H1 (cell line): ENCODE measurements at regions not wholly inside any gene's neighbourhood (a gene's known extent, or its start where the extent isn't known, plus 50 kb on each side); places are given as distances from the start of the nearest gene placed in this dataset.

Experiments used
- CTCF ChIA-PET: fragments of 300-600 bp; sonication (Branson Sonifier 250); formaldehyde crosslinking; loops from one replicate; lab custom pipeline; 2021; ENCODE audit not compliant: partially characterized antibody; lab: Charles Lee
- POLR2A ChIA-PET: fragments of 300-600 bp; sonication (Branson Sonifier 250); formaldehyde crosslinking; loops from one replicate; lab custom pipeline; 2021; ENCODE audit warnings: inconsistent platforms; ENCODE audit not compliant: partially characterized antibody; lab: Charles Lee
- DNase-seq, 2 experiments: peaks; one replicate each; pipeline versions ENCODE4 v3.0.0 to v3.0.0-alpha.2; 2010 to 2022; ENCODE audit warnings: low spot score in 2 of 2, low read depth in 1 of 2, mixed read lengths in 1 of 2
- FAIRE-seq: peaks from 2 replicates; lab custom pipeline; 2011; peaks lifted over from hg19 to GRCh38; lab: Jason Lieb, UNC
- H2AFZ ChIP-seq: 2 replicates; pipeline ENCODE4 v1.8.1; 2012; ENCODE audit warnings: low read length, inconsistent platforms
- H2AK5ac ChIP-seq: 2 replicates; pipeline ENCODE4 v1.6.1; 2013; ENCODE audit warnings: low read depth, low read length
- H2BK120ac ChIP-seq: replicated peaks from 2 replicates; pipeline ENCODE3; 2013; ENCODE audit warnings: low read depth, low read length, inconsistent platforms
- H2BK12ac ChIP-seq: 2 replicates; pipeline ENCODE4 v1.6.1; 2013; ENCODE audit warnings: low read depth, low read length
- H2BK15ac ChIP-seq: 2 replicates; pipeline ENCODE4 v1.6.1; 2013; ENCODE audit warnings: low read length
- H2BK20ac ChIP-seq: 2 replicates; pipeline ENCODE4 v1.6.1; 2013; ENCODE audit warnings: low read length
- H2BK5ac ChIP-seq: 2 replicates; pipeline ENCODE4 v1.6.1; 2013; ENCODE audit warnings: low read depth, low read length
- H3K14ac ChIP-seq: 2 replicates; pipeline ENCODE4 v1.6.1; 2013; ENCODE audit warnings: inconsistent platforms; ENCODE audit not compliant: insufficient read length
- H3K18ac ChIP-seq: 2 replicates; pipeline ENCODE4 v1.6.1; 2013; ENCODE audit warnings: low read length; ENCODE audit errors: extremely low read depth
- H3K23ac ChIP-seq: 2 replicates; pipeline ENCODE4 v1.6.1; 2013; ENCODE audit warnings: inconsistent platforms; ENCODE audit not compliant: insufficient read length
- H3K23me2 ChIP-seq: 2 replicates; pipeline ENCODE4 v1.6.1; 2013; ENCODE audit warnings: low read depth, low read length
- H3K27ac ChIP-seq: 2 replicates; pipeline ENCODE4 v1.6.1; 2011; ENCODE audit warnings: low read depth, low read length, inconsistent platforms
- H3K27me3 ChIP-seq, 4 experiments: replicated peaks in 1 of 4; 1 replicate in 1 of 4; 2 replicates in 3 of 4; pipeline versions ENCODE4 v1.6.1 to v1.8.1; 2011 to 2013; ENCODE audit warnings: low read length in 3 of 4, mild to moderate bottlenecking in 3 of 4, inconsistent platforms in 2 of 4, mixed read lengths in 2 of 4, moderate library complexity in 1 of 4; ENCODE audit not compliant: control insufficient read depth in 3 of 4, insufficient read depth in 3 of 4; ENCODE audit errors: extremely low read depth in 1 of 4
- H3K36me3 ChIP-seq, 4 experiments: 2 replicates each; pipeline versions ENCODE4 v1.6.1 to v1.8.1; 2011 to 2013; ENCODE audit warnings: mild to moderate bottlenecking in 4 of 4, low read length in 3 of 4, moderate library complexity in 2 of 4, control low read depth in 1 of 4, inconsistent platforms in 1 of 4; ENCODE audit not compliant: insufficient read depth in 4 of 4, control insufficient read depth in 2 of 4
- H3K4ac ChIP-seq: replicated peaks from 2 replicates; pipeline ENCODE3; 2013; ENCODE audit warnings: low read length, low read depth, mixed read lengths, inconsistent platforms; ENCODE audit not compliant: insufficient read length
- H3K4me1 ChIP-seq, 4 experiments: replicated peaks in 1 of 4; 1 replicate in 1 of 4; 2 replicates in 3 of 4; pipeline versions ENCODE4 v1.6.1 to v1.8.1; 2011 to 2013; ENCODE audit warnings: low read length in 3 of 4, inconsistent platforms in 2 of 4, mixed read lengths in 1 of 4; ENCODE audit not compliant: insufficient read depth in 4 of 4, control insufficient read depth in 3 of 4
- H3K4me2 ChIP-seq, 2 experiments: 2 replicates each; pipeline versions ENCODE4 v1.6.1 to v1.8.1; 2011 to 2013; ENCODE audit warnings: low read depth in 2 of 2, low read length in 2 of 2, control low read depth in 1 of 2, inconsistent platforms in 1 of 2, mild to moderate bottlenecking in 1 of 2; ENCODE audit not compliant: insufficient read depth in 1 of 2
- H3K4me3 ChIP-seq, 4 experiments: fragments of 200-600, 300-600 bp in 1 of 4; sonication (generic), shearing (Covaris generic), sonication (Bioruptor Twin) in 1 of 4; 2 replicates each; pipeline versions ENCODE4 v1.5.1 to v1.8.1; 2011 to 2016; ENCODE audit warnings: low read length in 4 of 4, low read depth in 3 of 4, control low read depth in 2 of 4, inconsistent platforms in 2 of 4, mild to moderate bottlenecking in 2 of 4, mixed read lengths in 1 of 4, moderate library complexity in 1 of 4; ENCODE audit not compliant: insufficient read depth in 2 of 4; ENCODE audit errors: extremely low read depth in 1 of 4
- H3K56ac ChIP-seq: replicated peaks from 2 replicates; pipeline ENCODE3; 2013; ENCODE audit warnings: low read depth, mild to moderate bottlenecking, mixed read lengths, low read length, inconsistent platforms; ENCODE audit not compliant: insufficient read length
- H3K79me1 ChIP-seq: 2 replicates; pipeline ENCODE4 v1.6.1; 2013; ENCODE audit warnings: low read depth, low read length, control low read depth
- H3K79me2 ChIP-seq, 2 experiments: 2 replicates each; pipeline versions ENCODE4 v1.6.1 to v1.8.1; 2012 to 2013; ENCODE audit warnings: low read length in 2 of 2, mild to moderate bottlenecking in 2 of 2, inconsistent platforms in 1 of 2; ENCODE audit not compliant: insufficient read depth in 2 of 2, control insufficient read depth in 1 of 2
- H3K9ac ChIP-seq, 4 experiments: replicated peaks in 1 of 4; 1 replicate in 1 of 4; 2 replicates in 3 of 4; pipeline versions ENCODE4 v1.6.1 to v1.8.1; 2011 to 2013; ENCODE audit warnings: low read depth in 3 of 4, low read length in 3 of 4, control low read depth in 2 of 4, mild to moderate bottlenecking in 2 of 4, moderate library complexity in 2 of 4, inconsistent platforms in 1 of 4; ENCODE audit errors: extremely low read depth in 1 of 4
- H3K9me3 ChIP-seq, 2 experiments: 2 replicates each; pipeline versions ENCODE4 v1.6.1 to v1.8.1; 2012 to 2013; ENCODE audit warnings: mild to moderate bottlenecking in 2 of 2, moderate library complexity in 2 of 2, control low read depth in 1 of 2, inconsistent platforms in 1 of 2, low read depth in 1 of 2, low read length in 1 of 2, mixed read lengths in 1 of 2; ENCODE audit not compliant: insufficient read depth in 2 of 2
- H4K20me1 ChIP-seq, 2 experiments: replicated peaks in 1 of 2; 2 replicates each; pipeline versions ENCODE3 to v1.8.1; 2011 to 2013; ENCODE audit warnings: inconsistent platforms in 2 of 2, low read length in 2 of 2, mild to moderate bottlenecking in 1 of 2; ENCODE audit not compliant: insufficient read depth in 2 of 2, control insufficient read depth in 1 of 2
- H4K5ac ChIP-seq: 2 replicates; pipeline ENCODE4 v1.6.1; 2013; ENCODE audit warnings: low read length, low read depth, mixed read lengths, inconsistent platforms; ENCODE audit not compliant: insufficient read length
- H4K8ac ChIP-seq: 2 replicates; pipeline ENCODE4 v1.8.0; 2013; ENCODE audit warnings: mild to moderate bottlenecking, moderate library complexity, low read length, inconsistent platforms; ENCODE audit not compliant: insufficient read depth; ENCODE audit errors: extremely low read depth
- H4K91ac ChIP-seq: replicated peaks from 2 replicates; pipeline ENCODE3; 2013; ENCODE audit warnings: low read length, mixed read lengths, inconsistent platforms; ENCODE audit not compliant: insufficient read length
- RAD21 ChIP-seq, 2 experiments: IDR thresholded peaks in 1 of 2; conservative IDR thresholded peaks in 1 of 2; 2 replicates each; pipeline ENCODE4 v1.6.1; 2011; ENCODE audit warnings: low read depth in 2 of 2, low read length in 2 of 2, improper control_type of control experiment in 1 of 2, inconsistent platforms in 1 of 2, mild to moderate bottlenecking in 1 of 2, moderate library complexity in 1 of 2
- TCF12 ChIP-seq: IDR thresholded peaks from 2 replicates; pipeline ENCODE4 v1.6.1; 2011; ENCODE audit warnings: low read depth, mild to moderate bottlenecking, low read length
- WGBS, 2 experiments: shearing (Covaris generic) in 1 of 2; methylation state at CpG; one replicate each; pipeline versions ENCODE4 v1.1.6 to v1.1.7; 2013 to 2015; ENCODE audit warnings: low lambda C conversion rate in 2 of 2, mixed read lengths in 2 of 2, inconsistent platforms in 1 of 2, low coverage in 1 of 2, missing lambda C conversion rate in 1 of 2; ENCODE audit not compliant: insufficient replicate concordance in 2 of 2, insufficient coverage in 1 of 2, insufficient read length in 1 of 2; ENCODE audit errors: extremely low coverage in 1 of 2, missing lambda C conversion rate in 1 of 2; 5-methylcytosine and 5-hydroxymethylcytosine counted together

GRCh38 chr2:234386971-234387370, 109.9 kb downstream of the ARL4C start:
- Histone ChIP-seq H3K79me1 (no peaks in the 10 kb centered on the region), H2BK120ac (no peak overlapping the region), H3K4me2 (no peak overlapping the region), H3K27ac (no peak overlapping the region), H3K9me3 (no peaks in the 10 kb centered on the region; a peak in 2 of 4 replicates), H3K79me2 (no peaks in the 10 kb centered on the region), H2BK15ac (no peak overlapping the region), H4K5ac (no peak overlapping the region), H4K20me1 (no peaks in the 10 kb centered on the region), H4K91ac (no peak overlapping the region), H3K23me2 (no peaks in the 10 kb centered on the region), H2AK5ac (no peak overlapping the region), H2BK5ac (no peak overlapping the region), H3K36me3 (no peaks in the 10 kb centered on the region; a peak in 1 of 8 replicates), H2AFZ (no peak overlapping the region), H3K4me1 (no peaks in the 10 kb centered on the region), H2BK20ac (no peak overlapping the region), H3K4ac (no peak overlapping the region), H4K8ac (no peak overlapping the region), H2BK12ac (no peak overlapping the region), H3K27me3 (no peaks in the 10 kb centered on the region), H3K14ac (no peak overlapping the region), H3K18ac (no peak overlapping the region), H3K9ac (no peak overlapping the region), H3K56ac (no peak overlapping the region), H3K4me3 (no peak overlapping the region), H3K23ac (no peak overlapping the region)
- ChIA-PET CTCF (no interaction called here), POLR2A (no interaction called here)
- TF ChIP-seq RAD21 (IDR thresholded peaks at IDR 0.05 in 1 of 2, conservative IDR thresholded peaks at IDR 0.05 in 1 of 2; ENCODE audit: low read depth in 2 of 2, low read length in 2 of 2) (peak in 1 of 2 experiments; percentile 8; a peak in 1 of 4 replicates), TCF12 (no peak)
- DNase-seq: no peak
- FAIRE-seq: no peak
- 92% methylated on average over 8 of the region's 8 CpGs; no CpG with 5 or more reads in 1 of the 2 experiments for WGBS, 2 experiments
